ENCODE measurements at regions not wholly inside any gene's neighbourhood (a gene's known extent, or its start where the extent isn't known, plus 50 kb on each side); places are given as distances from the start of the nearest gene placed in this dataset.
A peak's percentile ranks its signal among the peaks of the same experiment; 100 is the strongest.

DNA sequence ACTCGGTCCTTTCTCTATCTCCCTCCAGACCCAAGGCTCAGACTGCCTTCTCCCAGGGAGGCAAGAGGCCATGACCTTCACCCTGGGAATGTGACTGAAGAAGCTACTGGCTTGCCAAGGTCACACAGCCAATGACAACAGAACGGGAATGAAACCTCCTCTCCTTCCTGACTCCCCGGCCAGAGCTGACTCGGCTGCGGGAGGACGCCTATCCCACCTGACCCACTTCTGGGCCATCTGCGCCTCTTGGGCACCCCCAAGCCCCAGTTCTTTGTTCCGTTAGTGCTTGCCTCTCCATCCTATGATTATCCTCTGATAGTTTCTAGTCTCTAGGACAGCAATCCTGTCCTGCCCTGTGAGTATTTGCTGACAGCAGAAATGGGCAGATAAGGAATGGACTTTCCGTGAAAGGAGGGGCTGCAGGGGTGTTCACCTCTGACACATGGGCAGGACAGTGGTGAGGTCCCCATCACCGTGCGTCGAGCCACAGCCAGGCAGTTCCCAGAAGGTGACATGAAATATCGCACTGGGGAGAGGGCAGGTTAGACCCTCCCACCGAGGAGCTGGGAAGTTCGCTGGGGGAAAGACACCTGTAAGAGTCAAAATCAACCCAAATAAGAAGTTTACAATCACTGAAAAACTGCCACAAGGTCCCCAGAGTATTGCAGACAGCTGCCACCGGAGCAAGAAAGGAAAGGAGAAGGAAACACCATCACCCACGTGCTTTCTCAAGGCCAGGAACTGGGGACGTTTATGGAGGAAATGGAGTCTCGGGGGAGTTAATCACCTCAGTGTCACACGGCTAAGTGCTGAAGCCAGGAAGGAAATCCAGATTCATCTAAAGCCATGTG lies 63.0 kb downstream of the INSIG1 start:
- no peak for DNase-seq

DNA sequence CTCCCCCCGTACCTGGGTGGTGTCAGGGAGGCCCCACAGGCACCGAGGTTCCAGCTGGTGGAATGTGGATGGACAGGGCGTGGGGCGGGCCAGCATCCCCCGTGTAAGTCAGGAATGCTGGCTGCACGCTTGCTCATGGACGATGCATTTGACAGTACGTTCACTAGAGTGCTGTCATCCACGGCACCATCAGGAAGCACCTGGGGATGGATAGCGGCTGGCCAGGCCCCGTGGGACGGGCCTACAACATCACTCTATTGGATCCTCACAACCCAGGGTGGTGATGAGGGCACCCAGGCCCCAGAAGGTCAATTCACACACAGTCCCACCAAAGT lies 63.6 kb downstream of the INSIG1 start:
- DNase-seq: no peak

DNA sequence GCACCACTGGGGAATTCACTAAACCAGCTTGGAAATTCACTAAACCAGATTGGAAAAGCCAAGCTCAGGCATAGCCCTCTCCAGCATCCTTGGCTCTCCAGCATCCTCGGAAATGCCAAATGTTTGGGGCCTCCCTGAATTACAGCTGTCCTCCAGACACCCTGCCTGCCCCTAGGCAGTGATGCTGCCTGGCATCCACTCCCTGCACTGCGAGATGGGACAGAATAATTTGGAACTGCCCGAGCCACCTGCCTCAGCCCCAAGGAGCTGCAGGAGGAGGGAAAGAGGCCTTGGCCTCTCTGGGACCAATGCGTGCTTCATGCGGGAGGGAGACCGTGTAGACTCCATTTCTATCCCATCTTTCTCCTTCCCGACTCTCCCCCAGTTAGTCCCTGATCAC lies 64.3 kb downstream of the INSIG1 start:
- no peak for DNase-seq

DNA sequence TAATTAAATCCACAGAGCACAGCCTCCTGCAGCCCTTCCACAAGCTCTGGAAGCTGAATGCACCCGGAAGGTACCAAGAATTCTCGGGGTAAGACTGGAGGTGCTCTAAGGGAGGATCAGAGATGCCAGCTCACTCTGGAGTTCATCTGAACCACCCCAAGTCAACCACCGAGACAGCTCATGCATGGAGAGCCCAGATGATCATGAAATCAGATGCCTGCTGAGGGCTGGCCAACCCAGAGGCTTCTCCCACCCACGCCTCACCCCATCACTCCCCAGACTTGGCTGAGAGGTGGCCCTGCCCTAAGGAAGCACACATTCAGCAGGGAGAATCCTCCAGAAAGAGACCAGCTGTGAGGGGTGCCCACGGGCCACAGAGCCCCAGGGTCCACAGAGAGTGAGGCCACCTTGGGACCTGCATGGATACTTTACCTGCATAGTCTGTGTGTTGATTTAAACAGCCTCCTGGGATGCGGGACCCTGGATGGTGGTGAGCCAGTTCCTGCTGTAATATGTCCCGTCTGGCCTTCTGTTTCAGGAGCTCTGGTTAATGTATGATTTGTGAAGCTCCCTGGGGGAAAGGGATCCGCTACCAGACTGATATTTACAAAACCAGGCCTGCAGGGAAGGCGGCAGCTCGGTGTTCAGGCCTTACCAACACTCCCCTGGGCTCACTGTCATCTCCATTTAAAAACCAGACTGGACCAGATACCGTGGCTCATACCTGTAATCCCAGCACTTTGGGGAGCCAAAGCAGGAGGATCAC lies 64.9 kb downstream of the INSIG1 start:
- DNase-seq: no peak

DNA sequence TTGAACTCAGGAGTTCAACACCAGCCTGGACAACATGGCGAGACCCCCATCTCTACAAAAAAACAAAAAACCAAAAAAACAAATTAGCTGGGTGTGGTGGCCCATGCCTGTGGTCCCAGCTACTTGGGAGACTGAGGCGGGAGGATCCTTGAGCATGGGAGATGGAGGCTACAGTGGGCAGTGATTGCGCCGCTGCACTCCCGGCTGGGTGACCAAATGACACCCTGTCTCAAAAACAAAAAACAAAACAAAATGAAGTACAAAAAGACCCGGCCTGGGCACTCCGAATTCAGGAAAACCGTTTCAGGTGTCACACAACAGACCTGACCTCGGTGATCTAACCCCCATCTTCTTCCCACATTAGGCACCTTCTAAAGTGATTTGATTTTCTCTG lies 65.5 kb downstream of the INSIG1 start:
- no peak for DNase-seq

DNA sequence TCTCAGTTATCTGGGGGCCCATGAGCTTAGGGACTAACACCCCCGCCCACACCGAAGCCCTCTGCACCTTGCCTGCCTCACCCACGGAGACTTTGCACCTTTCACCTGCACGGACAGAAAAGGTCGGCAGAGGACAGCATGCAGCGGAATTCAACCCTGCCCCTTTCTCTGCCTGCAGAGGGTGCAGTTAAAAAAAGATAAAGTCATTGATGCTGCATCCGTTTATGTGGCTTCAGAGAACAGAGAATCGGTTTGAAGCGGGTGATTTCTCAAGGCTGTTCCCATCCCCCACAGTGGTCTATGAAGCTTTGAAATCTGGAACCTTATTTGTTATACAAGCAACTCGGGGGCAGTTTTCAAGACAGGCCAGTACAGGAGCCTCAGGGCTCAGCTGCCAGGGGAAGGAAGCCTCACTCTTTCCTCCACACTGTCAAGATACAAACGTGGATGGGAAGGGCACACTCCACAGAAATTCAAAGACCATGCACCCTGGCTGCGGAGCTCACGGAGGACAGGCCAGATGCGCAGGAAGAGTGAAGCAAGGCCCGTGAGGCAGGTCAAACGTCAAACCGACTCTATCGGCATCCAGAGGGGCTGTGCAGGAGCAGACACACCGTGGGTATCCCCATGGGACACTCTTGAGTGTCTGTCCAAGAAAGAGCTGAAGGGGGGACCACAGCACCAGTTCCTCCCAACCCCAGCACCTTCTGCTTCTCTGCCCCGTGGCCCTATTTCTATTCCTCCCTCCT lies 66.3 kb downstream of the INSIG1 start:
- no peak for DNase-seq

DNA sequence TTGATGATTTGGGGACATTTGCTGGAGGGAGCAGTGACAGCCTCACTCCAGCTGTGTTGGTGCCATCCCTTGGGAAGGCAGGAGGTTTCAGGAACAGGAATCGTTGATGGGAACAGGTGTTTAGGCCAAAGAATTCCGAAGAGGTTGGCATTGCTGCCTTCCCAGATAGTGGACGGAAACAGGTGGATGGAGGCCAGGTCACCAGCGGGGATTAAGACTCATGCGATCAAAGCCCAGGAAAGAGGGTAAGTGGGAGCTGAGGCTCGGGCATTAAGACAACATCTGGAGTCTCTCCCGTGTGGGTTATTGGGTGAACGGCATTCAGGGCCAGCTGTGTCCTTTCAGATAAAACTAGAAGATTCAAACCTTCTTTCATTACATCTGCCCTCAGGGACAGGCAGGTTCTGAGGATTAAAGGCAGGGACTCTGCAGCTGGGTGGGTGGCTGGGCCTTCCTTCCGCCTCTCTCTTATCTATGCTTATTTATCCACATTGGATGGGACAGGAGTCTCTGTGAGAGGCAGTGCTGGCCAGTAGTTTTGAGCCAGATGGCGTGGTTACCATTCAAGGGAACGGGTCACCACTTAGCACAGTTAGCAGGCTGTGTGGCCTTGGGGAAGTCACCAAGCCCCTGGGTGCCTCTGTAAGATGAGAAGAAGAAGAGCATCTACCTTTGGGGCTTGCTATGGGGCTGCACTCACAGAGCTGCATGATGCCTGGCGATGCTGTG lies 67.6 kb downstream of the INSIG1 start:
- no peak for DNase-seq

DNA sequence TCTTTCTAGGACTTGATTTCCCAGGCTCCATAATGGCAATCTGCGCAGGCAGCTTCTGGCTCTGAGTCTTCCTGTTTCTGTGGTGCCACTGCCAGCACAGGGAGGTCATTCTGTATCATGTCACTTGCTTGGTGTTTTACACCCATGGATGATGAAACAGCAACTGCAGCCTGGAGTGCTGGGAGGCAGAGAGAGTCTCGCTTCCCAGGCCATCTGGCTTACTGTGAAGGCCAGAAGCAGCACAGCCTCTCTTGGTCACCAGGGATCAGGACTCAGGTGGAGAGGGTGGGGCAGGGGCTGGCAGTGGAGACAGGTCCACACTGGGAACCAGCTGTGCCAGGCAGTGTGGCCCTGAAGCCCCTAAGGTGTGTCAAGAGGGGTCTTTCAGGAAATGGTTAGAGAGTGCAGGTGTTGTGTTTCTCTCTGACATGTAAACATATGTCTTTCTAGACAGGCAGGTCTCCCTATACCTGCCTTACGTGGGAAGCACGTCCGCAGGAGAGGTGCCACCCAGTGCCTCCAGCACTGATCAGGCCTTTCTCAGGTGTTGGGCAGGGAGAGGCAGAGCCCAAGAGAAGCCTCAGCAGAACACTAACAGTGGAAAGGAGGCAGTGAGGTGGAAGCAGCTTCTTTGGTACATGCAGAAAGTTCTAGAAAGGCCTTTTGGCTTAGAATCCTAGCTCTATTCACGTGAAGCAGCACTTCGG lies 71.4 kb downstream of the INSIG1 start:
- DNase-seq: no peak

DNA sequence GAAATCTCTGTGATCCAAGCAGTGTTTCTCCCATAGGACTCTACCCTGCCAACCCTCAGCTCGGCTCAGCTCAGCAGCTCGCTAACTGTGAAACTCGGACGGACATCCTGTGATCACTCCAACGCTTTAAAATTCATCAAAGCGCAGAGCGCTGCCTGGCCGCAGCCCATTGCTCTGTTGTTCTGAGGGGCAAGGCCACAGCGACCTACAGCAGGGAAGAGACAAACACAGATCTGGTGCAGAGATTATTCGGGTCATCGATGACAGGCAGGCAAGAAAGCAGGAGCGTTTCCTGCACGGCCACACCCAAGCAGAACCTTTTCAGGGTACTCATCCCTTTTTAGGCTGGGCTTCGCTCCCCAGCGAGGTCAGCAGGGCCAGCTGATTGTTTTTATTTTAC lies 72.1 kb downstream of the INSIG1 start:
- no peak for DNase-seq

DNA sequence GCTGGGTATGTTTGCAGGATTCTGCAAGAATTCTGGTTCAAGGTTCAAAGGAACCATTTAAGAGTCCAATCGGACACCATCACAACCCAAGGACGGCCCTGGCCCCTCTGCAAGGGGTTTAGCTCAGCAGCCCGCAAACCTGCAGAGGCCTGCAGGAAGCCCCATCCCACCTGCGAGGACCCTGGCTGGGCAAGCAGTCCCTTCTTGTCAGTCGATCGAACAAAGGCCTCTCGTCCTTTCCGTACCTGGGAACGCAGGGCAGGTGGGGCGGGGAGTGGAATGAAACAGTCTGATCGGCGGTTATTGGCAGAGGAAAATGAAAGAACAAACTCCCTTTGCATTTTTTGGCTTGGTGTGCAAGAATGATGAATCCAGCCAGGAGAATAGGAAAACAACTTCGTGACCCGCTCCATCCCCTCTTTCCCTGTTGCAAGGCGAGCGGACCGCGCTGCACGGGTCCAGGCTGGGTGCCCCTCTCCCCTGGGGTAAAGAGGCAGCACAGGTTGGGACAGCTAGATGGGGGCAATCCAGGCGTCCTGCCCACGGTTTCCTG lies 73.7 kb downstream of the INSIG1 start:
- DNase-seq: no peak

DNA sequence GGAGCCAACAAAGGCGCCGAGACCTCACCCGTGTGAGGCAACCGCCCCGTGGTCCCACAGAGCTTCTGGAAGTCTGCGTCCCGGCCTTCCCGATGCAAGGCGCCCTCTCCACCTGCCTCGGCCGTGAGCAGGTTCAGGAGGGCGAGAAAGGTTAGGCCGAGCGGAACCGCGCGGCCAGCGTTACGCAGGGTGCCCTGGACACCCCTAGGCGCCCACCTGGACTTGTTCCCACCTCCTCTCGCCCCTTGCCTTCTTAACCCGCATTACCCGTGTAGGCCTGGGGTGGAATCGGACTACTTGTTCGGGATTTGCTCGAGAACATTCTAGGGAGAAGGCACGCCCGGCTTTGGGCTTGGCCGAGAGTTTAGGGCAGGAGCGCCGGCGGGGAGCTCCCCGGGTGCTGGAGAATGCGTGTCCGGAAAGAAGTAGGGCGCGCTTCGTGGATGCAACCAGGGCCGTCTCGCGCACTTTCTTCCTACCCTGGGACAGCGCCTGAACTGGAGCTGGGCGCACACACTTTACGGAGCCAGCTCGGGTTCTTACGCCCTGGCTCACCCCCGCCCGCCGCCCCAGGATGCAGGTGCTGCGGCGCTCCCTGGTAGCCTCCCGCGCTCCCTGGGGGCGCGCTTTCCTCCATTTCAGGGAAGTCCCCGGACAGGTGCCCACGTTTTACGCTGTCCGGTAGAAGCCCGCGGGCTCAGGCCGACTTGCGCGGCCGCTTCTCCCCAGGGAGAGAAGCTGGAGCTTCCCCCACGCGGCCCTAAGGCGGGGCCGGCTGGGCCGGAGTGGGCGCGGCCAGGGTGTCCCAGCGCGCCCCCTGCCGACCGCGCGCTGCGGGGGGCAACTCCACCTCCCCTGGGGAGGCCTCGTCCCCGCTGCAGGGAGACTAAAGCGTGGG lies 74.5 kb downstream of the INSIG1 start:
- DNase-seq: no peak

DNA sequence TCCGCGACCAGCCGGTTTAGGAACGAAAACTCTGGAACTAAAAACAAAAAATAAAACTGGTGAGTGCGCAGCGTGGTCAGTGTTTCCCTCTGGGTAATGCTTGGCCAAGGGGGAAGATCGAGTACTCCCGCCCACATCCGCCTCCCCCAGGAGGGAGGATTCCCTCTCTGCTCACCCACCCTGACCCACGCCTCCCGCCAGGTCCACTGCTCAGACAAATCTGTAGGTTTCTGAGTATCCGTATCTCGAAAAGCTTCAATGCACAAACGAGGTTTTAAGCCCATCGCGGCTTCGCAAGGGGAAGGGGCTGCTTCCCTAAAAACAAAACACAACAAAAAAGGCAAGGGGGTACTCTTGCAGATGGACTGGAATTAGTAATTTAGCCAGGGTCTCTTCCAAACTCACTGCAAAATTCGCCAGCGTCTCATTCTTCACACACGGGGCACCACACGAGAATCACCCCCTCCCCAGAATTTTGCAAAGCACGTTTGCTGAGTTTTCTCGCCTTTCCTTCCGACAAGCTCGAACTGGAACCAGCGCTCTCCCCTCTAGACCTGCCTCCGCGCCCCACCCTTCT lies 75.2 kb downstream of the INSIG1 start:
- no peak for DNase-seq

DNA sequence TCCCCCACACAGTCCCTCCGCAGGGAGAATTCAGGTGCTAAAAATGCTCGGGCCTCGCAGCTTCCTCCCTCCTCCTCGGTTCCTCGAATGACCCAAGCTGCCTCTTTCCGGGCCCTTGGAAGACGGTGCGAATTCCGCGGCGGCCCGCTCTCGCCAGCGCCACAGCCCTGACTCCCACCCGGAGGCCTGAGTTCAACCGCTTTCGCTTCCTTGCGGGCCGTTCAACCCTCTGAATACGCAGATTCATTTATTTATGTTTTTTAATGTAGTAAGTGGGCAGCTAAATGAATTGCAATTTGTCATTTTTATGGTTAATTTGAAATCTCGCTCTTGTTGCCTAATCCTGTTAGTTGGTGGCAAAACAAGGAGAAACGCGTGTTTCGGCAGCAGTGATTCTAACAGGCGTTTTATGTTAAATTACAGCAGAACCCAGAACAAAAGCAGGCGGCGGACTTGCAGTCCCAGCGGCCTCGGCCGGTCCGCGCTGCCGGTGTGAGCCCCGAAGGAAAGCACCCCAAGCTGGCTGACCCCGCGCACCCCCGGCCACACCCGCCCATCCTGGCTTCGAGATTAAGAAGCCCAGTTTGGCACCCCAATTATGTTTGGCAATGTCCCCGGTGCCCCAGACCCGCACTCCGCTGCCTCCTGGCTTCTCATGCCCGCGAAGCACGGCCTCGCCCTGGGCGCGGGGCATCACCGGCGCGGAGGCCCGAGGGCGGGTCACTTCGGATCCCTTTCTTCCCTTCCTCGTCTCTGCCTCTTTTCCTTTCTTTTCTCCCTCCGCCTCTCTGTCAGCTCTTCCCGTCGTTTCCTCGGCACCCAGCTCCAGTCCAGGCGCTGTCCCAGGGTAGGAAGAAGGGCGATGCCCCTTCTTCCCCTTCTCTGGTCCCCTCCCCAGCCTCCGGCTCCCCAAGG lies 75.9 kb downstream of the INSIG1 start:
- no peak for DNase-seq

DNA sequence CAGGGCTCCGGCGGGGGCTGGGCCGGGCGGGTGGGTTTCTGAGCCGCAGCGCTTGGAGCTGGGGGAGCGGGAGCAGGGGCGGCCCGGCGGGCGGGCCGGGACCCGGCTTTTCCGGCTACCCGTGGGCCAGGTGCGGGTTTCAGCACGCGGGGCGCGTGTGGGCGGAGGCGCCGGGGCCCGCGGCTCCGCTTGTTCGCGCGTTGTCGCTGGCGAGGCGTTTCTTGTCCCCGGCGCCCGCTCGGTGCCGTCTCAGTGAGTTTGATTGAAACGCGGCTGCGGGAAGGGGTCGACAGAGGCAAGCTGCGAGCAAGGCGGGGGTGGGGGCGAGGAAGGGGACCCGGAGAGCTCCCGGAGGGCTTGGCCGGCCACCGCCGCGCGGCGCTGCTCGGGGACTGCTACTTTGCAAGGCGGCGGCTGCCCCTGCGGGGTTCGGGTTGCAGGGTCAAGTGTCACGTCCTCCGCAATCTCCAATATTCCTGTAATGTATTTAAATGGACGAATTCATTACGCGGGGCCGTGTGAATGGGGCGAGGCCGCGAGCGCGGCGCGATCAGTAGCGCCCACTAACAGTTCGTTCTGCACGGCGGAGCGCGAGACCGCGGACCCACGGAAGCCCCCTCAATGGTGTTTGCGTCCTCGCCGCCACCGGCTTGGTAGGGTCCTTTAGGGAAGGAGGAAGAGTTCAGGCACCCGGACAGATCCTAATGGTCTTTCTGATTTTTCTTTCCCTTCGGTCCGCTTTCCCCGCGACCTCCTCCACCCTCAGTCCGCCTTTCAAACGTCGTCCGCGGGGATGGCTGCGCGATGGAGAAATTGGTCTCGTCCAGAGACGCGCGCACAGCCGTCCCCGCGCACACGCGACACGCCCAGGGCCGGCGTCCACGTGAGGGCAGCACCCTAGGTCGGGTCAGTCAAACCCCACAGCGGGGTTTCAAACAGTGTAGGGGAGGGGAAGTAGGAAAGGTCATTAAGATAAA lies 76.9 kb downstream of the INSIG1 start:
- DNase-seq: no peak

DNA sequence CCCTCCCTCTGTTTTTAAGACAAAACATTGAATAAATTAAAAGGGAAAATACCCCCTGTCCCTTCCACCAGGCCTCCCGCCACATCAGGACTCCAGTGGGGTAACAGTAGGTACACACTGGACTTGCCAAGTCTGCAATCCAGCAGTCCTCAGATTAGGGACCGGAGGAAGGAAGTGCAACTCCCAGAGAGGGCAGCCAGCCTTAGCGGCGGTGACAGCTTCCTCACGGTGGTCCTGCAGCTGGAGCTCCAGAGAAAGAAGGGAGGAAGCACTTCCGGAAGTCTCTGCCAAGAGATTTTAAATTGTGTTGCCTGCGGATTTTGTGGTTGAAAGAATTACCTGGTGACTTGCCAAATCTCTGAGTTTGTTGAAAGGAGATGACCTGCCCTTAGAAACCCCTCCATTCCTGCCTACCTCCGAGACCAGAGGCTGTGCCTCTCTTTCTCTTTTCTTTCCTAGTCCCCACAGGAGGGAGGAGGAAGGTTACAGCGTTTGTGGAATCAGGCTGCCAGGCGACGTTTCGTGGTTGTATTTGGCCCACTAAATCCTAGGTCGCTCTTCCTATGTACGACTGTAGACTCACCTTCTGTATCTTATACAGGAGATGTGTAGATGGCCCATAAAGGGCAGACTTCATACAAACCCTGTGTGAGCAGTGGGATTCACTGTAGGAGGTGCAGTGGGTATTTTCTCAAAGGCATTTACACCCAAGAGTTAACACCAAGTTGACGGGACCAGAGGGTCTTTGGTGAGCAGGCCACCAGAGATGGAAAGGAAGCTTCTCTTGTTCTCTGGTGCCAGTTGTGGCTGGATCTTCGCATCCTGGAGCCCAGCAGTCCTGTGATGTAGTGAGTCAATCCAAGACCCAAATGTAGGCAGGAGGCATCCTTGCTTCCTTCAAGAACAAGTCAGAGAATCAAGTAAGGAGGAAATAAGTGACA lies 77.9 kb downstream of the INSIG1 start:
- peak in 1 of 2 experiments; percentile 26 for DNase-seq

DNA sequence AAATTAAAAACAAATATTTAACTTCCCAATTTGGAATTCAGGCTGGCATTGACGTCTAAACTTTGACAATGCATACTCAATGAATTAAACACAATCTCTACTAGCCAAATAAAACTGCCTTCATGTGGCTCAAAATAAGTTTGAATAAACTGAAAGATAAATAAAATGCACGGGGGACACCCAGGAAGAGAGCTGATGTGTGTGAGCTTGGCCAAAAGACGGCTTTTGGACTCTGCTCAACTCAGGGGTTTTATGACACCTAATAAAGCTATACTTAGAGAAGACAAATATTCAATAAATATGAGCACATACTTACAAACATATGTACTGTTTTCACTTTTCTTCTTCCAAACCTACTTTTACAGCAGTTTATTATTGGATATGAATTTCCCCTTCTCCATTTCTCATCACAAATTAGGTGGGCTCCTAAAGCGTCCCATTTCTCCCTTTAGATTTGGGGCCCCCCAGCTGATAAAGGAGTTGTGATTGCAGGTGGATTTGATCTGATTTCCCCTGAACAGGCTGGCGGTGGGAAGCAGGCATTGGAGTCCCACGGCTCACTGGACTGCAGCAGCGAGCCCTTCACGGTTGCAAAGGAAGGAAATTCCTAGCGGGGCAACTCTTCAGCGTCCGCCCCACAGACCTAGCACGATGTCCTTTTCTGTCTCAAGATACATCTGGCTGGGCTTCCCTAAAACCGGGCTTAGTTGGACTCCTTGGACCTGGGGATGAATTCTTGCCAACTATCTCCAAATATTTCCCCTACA lies 79.6 kb downstream of the INSIG1 start:
- no peak for DNase-seq
